ENCODE measurements at regions not wholly inside any gene's neighbourhood (a gene's known extent, or its start where the extent isn't known, plus 50 kb on each side); places are given as distances from the start of the nearest gene placed in this dataset.

DNA sequence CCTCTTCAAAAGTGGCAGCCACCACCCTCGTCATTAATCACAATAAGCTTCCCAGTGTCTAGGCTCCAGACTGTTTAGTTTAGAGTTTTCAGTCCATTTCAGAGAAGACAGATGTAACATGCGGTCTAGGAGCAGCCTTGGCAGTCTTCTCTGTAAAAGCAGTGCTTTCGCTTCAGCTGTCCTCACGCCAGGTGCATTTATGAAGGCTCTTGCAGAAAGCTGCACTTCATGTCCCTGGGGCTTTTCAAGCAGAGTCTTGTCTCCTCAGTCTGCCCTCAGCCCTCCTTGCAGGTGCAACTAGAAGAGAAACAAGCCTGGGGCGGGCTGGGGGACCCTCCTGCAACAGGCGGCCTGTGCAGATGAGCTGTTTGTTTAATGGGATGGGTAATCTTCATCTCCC is 281.9 kb downstream of the DRD1 start:
- no peak for DNase-seq

DNA sequence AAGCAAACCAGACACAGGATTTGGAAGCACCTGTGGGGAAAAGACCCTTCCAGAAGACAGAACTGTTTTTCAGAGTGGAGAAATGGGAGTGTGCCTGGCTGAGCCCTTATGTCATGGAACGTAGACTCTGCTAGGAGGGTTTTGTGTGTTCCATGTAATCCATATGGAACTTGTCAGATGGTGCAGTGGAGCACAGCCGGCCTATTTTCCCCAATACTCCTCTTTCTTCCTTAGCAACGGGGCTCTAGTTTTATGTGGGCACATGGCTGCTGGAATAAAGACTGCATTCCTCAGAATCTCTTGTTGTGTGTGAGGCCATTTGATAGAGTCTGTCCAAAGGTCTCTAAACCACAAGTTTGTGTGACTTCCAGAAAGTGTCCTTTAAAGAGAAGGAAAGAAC is 284.0 kb downstream of the DRD1 start:
- no peak for DNase-seq

DNA sequence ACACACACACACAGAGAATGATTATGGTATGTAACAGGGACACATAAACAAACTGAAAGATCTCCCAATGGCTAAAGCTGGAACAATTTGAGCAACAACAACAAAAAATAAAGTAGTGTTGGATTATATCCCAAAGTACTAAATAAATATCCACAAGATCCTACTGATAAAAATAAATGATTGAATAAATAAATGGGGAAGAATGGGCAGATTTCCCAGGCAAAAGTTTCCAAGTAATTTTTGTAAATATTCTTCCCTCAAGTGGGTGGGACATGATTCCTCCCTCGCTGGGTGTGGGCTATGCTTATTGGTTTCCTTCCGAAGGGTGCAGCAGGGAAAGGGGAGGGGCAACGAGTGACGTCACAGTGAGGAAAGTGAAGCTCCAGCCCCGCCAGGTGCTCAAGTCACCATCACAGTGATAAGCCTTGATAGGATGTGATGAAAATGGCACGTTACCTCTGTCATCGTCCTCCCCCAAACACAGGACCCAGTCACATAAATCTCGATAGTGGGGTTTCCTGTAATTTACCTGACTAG is 295.3 kb downstream of the DRD1 start:
- DNase-seq: no peak

DNA sequence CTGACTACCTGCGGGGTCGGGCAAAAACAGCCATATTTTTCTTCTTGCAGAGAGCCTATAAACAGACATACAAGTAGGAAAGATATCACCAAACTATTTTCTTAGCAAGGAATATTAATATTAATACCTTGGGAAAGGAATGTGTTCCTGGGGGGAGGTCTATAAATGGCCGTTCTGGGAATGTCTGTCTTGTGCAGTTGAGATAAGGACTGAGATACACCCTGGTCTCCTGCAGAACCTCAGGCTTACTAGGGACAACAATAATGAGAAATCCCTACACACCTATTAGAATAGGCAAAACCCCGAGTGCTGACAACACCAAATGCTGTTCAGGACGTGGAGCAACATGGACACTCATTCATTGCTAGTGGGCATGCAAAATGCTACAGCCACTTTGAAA is 297.2 kb downstream of the DRD1 start:
- no peak for DNase-seq

DNA sequence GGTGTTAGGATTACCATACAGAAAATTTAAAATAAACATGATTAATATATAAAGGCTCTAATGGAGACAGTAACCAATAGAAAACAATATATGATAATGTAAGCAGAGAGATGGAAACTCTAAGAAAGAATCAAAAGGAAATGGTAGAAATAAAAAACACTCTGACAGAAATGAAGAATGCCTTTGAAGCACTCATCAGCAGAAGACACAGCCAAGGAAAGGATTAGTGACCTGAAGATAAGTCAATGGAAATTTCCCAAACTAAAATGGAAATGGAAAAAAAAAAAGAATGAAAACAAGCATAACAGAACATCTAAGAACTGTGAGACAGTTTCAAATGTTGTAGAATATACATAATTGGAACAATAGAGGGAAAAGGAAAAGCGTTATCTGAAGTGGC is 302.6 kb downstream of the DRD1 start:
- no peak for DNase-seq

DNA sequence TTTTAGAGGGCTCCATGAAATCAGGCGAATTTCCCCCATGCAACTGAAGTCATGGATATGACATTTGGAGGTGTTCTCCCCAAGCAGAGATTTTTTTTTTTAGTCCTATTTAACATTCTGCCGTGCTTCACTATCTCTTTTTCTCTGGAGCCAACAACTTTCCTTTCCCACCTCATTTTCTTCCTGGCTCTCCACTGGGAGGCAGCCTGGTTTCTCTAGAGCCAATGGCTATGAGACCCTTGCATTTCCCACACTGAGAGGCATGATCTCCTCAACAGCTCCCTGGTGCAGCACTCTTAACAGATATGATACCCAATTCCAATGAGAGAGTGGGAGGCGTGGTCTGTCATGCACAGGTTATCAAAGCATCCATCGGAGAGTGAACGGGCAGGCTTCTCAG is 310.8 kb downstream of the DRD1 start:
- DNase-seq: no peak

DNA sequence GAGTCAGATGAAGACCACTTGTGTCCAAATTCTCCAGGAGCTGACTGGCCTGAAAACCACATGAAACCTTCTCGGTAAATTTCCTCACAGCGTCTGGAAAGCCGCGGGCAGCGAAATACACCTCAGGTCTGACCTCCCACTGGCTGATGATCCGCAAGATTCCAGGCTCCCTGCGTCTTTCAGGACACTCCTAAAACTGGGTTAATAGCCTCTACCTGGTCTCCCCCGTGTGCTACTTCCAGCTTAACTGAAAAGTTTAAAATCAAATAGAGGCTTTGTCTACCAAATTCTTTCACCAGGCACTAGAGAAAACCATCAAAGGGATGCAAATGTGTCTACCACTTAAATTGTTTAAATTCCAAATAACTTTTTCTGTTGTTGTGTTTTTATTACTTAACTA is 312.6 kb downstream of the DRD1 start:
- no peak for DNase-seq

DNA sequence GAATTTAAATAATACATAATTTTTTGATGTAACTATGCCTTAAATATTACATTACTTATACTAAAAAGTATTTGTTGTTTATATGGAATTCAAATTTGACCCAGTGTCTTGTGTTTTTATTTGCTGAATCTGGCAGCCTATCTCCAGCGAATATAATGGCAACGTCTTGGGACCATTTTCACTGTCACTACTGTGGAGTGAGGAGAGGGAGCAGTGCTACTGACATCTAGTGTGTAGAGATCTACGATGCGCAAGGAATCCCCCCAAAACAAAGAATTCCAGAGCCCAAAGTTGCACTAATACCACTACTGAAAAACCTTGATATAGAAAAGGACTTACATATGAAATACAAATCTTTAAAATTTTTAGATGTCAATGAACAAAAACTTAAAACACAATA is 314.4 kb downstream of the DRD1 start:
- DNase-seq: no peak

DNA sequence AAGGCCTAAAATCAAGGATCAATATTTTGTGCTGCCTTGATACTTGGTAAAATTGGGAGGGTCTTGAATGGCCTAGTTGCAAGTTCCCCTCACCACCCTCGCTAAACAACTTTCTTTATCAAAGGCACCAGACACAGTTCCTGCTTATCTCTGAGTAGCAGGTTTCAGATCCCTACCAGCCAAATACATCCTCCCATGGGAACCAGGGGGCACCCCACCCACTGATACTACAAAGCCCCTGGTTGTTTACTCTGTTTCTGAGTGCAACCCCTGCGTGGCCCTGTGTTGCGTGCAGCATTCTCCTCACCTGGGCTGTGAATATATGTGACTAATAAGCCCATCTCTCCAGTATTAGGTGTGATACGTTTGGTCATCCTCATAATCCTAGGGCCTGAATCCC is 314.9 kb downstream of the DRD1 start:
- DNase-seq: no peak

DNA sequence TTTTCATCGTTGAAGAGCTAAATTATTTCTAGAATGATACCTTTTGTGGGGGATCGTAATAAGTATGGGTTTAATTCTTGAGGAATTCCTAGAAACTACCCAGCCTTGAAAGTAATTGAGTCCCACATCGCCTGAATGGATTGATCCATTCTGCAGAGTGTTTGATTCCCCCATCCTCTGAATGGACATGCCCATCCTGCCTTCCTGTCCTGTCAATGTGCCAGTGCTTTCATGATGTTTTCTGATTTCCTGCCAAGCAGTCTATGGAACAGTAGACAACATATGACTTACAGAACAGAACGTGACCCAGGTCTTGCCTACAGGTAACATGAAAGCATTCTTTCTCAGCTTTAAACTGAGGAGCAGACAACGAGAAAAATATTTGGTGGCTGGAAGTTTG is 319.2 kb downstream of the DRD1 start:
- no peak for DNase-seq

DNA sequence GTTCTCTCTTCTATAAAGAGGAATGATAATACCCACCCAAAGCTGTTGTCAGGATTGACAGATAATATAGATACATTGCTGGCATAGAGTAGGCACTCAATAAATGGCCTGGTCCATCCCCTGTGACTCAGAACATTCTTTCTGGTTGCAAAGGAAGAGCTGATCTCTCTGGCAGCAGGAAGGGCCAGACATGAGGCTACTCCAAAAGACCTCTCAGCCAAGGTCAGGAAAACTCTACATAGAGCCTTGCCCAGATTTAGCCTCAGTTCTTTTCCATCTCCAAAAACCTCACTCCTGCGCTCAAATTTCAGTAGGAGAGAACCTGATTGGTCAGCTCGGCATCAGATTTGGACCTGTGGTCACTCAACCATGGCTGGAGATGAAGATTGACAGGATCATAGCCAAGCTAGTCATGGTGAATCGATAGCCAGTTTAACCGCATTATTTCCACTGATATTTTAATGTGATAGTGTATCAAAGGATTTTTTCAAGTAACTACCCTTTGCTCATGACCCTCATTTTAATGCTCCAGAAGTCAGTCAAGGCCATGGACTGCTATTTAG is 319.6 kb downstream of the DRD1 start:
- DNase-seq: no peak

DNA sequence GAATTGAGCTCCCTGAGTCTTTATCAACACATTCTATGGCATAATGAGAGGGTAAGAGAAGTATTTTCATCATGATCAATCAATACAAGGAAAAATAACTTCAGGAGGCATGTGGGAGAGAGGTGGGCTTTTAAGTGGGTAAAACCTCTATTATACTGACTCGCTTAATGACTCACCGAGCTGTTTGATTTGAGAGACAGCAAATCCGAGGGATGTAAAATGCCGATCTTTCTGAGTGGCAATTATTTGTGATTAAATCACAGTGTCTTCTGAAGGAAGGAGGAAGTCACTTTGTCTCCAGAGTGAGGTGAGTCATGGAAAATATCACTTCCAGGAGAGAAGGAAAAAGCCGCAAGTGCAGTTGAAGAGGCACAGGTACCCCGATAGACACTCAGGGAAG is 320.4 kb downstream of the DRD1 start:
- DNase-seq: no peak

DNA sequence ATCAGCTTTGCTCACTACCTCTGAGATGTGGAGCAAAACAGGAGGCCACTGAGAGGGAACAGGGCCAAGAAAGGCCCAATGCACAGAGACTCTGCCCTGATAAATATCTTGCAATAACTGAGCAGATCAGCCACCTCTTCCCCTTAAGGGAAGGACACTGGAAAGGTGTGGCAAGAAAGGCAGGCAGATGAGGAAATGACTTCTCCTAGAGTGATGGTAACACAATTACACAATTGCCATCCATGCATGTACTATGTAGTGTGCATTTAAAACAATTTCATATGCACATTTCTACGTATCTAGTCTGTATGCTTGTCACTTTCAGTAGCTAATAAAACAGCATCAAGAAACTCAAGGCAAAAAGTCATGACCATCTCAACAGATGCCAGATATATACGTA is 322.5 kb downstream of the DRD1 start:
- DNase-seq: no peak

DNA sequence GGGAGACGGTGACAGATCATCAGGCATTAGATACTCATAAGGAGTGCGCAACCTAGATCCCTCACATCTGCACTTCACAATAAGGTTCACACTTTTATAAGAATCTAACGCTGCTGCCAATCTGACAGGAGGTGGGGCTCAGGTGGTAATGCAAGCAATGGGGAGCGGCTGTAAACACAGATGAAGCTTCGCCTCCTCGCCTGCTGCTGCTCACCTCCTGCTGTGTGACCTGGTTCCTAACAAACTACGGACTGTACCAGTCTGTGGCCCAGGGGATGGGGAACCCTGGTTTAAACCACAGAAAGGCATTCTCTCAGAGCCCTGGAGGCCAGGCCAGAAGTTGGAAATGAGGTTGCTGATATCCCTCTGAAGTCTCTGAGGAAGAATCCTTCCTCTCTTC is 323.6 kb downstream of the DRD1 start:
- no peak for DNase-seq

DNA sequence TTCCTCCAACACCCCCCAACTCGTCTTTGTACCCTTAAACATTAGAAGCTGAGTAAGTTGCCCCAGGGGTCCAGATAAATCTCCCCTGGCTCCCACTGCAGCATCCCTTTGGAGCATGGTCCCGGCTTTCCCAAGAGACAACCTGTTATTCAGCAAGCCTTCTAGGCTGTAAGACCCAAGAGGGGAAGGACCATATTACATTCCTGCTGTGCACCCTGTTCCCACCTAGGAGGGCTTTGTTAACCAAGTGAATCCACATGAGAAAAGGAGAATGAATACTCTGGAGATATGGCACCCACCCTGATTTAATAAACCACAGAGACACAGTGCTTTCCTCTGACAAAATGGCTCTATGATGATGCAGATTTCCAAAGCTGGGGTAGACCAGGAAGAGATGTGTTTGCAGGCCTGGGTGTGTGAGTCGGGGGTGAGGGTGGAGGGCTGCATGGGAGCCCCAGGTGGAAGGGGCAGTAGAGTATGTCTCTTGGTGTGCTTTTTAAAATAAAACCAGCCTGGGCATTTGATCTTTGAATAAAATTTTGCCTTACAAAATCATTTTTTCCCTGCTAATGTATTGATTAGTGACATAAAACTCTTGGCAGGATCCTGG is 325.2 kb downstream of the DRD1 start:
- DNase-seq: no peak

DNA sequence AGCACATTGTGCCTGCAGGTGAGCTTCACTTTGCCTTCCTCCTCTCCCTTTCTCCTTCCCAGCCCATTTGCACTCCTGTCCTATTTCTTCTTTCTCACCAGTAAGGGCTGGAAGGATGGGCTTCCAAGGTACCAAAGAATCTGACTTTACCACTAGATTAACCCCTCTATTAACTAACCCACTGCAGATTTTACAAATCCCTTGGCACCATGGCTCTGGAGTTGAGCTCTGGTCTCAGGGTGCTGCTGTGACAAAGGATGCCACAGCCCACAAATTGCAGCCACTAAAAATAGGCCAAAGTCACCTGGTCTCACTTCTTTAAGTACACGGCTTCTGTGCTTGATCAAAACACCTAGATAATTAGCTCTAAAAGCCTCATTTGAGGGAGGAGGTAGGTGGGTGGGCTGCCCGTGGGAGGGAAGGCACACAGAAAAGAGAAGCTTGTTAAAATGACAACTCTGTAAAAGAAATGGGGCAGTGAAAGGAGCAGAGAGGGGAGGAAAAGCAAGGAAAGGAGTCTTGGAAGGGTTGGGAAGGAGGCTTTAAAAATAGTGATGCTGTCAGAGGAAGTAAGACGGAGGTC is 327.4 kb downstream of the DRD1 start:
- DNase-seq: no peak

DNA sequence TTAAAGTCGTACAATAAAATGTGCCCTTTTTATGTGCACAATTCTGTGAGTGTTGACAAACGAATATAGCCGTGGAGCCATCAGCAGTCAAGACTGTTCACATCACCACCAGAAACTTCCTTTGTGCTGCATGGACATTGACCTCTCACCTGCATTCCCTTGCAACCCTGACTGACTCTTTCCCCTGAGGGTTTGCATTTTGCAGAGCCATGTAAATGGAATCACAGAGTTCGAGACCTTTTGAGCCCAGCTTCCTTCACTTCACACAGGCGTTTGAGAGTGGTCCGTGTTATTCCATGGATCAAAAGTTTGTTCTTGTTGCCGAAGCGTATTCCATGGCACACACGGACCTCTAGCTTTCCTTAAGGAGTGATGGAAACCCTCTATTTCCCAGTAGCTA is 328.2 kb downstream of the DRD1 start:
- no peak for DNase-seq

DNA sequence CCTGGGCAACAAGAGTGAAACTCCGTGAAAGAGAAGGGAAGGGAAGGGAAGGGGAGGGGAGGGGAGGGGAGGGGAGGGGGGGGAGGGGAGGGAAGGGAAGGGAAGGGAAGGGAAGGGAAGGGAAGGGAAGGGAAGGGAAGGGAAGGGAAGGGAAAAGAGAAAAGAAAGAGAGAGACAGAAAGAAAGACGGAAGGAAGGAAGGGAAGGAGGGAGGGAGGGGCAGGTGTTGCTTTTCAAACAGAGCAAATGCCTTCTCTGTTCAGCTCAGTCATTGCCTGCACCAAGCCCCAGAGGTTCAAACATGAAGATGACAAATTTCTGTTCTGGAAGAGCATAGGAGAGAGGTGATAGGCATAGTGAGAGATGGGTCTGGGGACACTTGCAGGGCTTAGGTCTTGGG is 330.0 kb downstream of the DRD1 start:
- DNase-seq: no peak

DNA sequence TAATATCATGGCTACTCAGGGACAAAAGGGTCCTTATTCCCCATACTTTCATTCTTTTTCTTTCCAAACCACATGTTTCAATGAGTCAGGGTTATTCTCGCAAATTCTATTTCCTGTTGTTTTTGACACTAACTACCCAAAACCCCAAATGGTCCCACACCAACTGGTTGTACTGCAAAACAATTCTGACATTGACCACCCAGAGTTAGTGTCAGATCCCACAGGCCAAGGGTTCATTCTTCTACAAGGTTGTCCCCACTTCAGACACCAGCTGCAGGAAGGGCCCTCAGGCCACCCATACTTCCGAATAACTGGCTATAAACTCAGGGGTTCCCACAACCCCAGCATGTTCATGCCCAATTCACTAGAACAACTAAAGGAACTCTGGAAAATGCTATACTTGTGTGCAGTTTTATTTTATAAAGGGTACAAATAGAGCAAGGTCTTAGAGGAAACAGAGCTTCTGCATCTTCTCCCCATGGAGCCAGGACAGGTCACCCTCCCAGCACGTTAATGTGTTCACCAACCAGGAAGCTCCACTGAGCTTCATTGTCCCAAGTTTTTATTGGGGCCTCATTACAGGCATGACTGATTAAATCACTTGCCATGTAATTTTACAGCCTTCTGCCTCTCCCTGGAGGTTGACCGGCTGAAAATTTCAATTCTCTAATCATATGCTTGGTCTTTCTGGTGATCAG is 334.8 kb downstream of the DRD1 start:
- DNase-seq: no peak

DNA sequence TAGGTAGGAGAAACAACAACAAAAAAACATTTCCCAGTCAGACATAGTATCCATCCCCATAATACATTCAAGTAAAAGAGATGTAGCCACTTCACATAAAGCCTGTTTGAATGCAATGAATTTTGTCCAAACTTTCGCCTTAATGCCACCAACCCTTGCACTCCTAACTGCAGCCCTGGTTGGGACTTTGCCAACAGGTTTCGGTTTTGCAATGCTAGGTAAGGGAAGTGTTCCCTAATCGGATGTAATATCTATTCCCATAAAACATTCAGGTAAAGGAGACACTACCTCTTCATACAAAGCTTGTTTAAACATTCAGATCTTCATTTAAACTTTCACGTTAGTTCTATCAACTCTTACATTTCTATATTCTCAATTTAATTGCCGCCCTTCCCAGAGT is 336.1 kb downstream of the DRD1 start:
- no peak for DNase-seq

DNA sequence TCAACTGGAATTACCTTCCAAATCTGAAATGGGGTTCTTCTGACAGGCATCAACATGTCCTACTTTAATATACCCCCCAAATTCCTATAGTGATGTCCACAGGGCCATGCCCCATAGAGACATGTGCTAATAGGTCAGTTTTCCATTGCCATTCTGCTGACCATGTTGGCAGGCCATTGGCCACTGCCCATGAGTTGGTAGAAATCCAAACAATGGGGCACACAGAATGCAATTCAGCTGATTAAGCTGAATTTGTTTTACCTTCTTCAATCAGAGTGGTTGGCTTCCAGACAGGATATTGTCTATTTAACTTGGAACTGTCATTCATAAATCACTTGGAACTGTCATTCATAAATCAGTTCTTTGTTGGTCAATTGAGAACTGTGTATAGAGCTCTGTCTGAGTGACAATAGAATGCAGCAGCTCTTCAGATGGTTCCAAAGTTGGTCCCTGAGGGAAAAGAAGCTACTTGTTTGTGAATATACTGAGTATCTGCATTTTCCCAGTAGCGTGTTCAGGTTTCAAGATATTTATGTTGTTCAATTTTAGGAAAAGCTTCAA is 336.9 kb downstream of the DRD1 start:
- no peak for DNase-seq

DNA sequence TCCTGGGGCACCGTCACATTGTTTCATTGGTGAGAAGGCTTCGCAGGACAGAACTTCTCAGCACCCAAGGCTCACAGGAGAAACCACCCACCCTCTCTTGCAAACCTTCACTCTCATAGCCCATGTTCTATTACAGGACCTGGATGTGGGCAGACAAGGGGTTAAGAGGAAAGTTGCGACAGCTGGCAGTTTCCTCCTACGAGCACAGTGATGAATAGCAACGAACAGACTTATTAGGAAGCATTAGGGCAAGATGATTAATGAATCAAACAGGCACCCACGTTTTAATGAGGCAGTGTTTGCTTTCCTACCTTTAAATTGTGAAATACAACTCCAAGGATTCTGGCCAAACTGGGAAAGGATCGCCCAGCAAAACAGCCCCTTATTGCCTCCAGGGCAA is 339.3 kb downstream of the DRD1 start:
- DNase-seq: no peak

DNA sequence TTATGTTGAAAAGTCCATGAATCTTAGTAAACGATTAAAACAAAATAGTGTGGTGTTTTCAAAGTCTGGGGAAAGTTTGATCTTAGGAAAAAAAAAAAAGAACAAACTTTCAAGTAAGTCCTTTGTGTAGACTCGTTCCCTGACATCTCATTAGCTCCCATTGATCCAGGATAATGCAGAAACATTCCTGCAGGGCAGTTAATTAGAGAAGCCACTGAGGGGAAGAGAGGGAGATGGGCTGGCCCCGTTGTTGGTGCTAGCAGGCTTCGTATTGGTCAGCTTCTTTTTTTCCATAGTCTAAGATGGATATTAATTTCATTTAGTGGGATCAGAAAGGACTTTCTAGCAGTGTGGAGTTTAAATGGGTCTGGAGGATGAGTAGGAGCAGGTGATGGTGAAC is 340.2 kb downstream of the DRD1 start:
- DNase-seq: no peak

DNA sequence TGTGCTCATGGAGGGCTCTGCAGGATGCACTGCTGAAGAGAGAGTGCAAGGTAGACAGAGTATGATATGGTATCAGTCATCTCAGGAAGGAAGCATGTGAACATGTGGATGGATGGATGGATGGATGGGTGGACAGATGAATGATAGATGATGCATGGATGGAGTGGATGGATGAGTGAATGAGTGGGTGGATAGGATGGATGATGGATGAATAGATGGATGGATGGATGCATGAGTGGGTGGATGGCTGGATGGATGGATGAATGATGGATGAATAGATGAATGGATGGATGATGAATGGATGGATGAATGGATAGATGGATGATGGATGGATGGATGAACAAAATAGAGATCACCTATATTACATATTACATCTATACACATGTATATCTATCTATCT is 341.3 kb downstream of the DRD1 start:
- no peak for DNase-seq

Measured in MV-4-11 (cell line).